ENCODE measurements at regions not wholly inside any gene's neighbourhood (a gene's known extent, or its start where the extent isn't known, plus 50 kb on each side); places are given as distances from the start of the nearest gene placed in this dataset.

- Histone ChIP-seq H3K4me3 (no peak overlapping the region), H3K9me3 (peaks cover 0 to 13% (median 0%) of the 10 kb centered on the region in 12 donors), H3K27me3 (peaks cover 0 to 5% (median 0%) of the 10 kb centered on the region in 9 donors), H3K36me3 (no peaks in the 10 kb centered on the region), H3K4me1 (no peaks in the 10 kb centered on the region), H3K27ac (no peak overlapping the region)
- DNase-seq (no peak), ATAC-seq (no peak)
- TF ChIP-seq POLR2A (IDR thresholded peaks at IDR 0.05) = no peak
- TF ChIP-seq, protein P1, sequence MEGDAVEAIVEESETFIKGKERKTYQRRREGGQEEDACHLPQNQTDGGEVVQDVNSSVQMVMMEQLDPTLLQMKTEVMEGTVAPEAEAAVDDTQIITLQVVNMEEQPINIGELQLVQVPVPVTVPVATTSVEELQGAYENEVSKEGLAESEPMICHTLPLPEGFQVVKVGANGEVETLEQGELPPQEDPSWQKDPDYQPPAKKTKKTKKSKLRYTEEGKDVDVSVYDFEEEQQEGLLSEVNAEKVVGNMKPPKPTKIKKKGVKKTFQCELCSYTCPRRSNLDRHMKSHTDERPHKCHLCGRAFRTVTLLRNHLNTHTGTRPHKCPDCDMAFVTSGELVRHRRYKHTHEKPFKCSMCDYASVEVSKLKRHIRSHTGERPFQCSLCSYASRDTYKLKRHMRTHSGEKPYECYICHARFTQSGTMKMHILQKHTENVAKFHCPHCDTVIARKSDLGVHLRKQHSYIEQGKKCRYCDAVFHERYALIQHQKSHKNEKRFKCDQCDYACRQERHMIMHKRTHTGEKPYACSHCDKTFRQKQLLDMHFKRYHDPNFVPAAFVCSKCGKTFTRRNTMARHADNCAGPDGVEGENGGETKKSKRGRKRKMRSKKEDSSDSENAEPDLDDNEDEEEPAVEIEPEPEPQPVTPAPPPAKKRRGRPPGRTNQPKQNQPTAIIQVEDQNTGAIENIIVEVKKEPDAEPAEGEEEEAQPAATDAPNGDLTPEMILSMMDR (IDR thresholded peaks at IDR 0.05) = no peak
- intact Hi-C loops (cut with DNase I) = no loop called here
- WGBS, 4 donors = 78 to 87% (median 83%) methylated on average over 4 of the region's 4 CpGs
These were observed 360.6 kb downstream of the MTRR start for GRCh38 chr5:8229551-8229950.

DNA sequence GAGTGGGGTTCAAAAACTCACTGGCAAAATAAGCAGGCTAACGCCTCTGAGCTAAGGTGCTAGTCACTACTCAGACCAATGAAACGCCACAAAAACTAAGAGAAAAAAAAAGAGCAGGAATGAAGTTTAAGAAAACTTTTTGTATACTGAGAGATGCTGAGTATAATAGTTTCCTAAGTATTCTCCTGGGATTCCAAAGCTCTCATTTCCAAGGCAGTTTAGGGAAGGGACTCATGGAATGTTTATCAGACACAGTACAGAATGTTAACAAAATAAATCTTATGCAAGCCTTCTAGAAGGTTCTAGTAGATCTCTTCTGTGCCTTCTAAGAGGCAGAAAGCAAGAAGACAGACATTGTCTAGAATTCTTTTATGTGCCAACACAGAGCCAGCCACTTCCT, 361.9 kb downstream of the MTRR start:
- 39 to 56% (median 51%) methylated on average over 2 of the region's 2 CpGs for WGBS, 4 donors
- DNase-seq (no peak), ATAC-seq (no peak)
- Histone ChIP-seq H3K36me3 (no peaks in the 10 kb centered on the region), H3K27ac (no peak overlapping the region), H3K27me3 (peaks cover 0 to 5% (median 0%) of the 10 kb centered on the region in 9 donors), H3K4me3 (no peak overlapping the region), H3K4me1 (no peaks in the 10 kb centered on the region), H3K9me3 (peaks cover 0 to 4% (median 0%) of the 10 kb centered on the region in 12 donors)
- intact Hi-C loops (cut with DNase I) = no loop called here
- TF ChIP-seq POLR2A (IDR thresholded peaks at IDR 0.05) = no peak
- TF ChIP-seq, protein P1 (IDR thresholded peaks at IDR 0.05) = no peak

DNA sequence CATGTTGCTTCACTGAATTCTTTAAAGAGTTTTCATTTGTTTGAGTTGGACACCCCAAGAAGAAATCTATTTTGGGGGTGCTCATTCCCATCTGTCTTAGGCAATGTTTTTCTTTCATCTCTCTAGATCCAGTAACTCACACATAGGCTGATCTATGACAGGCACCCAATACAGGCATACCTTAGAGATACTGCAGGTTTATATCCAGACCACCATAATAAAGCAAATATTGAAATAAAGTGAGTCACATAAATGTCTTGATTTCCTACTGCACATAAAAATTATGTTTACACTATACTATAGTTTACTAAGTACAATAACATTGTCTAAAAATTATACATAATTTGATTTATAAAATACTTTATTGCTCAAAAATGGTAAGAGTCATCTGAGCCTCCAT, 364.5 kb downstream of the MTRR start:
- Histone ChIP-seq H3K9me3 (no peaks in the 10 kb centered on the region), H3K27me3 (peaks cover 0 to 5% (median 0%) of the 10 kb centered on the region in 9 donors), H3K36me3 (no peaks in the 10 kb centered on the region), H3K4me1 (no peaks in the 10 kb centered on the region), H3K4me3 (no peak overlapping the region), H3K27ac (no peak overlapping the region)
- ATAC-seq = no peak
- intact Hi-C loops (cut with DNase I) = no loop called here
- TF ChIP-seq, protein P1 (IDR thresholded peaks at IDR 0.05) = no peak
- TF ChIP-seq POLR2A (IDR thresholded peaks at IDR 0.05) = no peak
- DNase-seq = no peak

DNA sequence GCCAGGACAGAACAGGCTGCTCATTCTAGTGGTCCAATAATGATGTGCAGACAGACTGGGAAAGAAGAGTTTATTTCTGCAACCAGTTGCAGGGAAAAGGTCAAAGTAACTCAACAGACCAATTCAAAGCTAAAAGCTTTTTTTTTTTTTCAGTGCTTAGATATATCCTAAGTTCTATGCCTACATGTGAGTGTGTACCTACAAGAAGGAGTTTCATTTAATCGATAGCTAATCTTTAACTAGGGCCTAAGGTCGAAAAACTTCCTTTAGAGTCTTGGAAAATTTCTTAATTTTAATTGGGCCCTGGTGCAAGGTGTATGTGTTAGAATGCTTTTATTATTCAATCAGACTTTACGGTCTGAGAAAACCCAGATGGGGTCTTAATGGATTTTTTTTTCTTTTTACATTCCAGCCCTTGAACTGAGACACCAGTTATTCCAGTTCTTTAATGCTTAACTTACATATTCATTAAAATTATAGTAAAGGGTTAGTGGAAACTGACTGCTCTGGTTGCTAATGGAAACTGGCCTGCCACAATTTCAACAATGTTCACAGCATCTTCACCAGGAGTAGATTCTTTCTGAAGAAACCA, 365.3 kb downstream of the MTRR start:
- Histone ChIP-seq H3K27ac (no peak overlapping the region), H3K9me3 (no peaks in the 10 kb centered on the region), H3K27me3 (peaks cover 0 to 5% (median 0%) of the 10 kb centered on the region in 9 donors), H3K4me1 (no peaks in the 10 kb centered on the region), H3K36me3 (no peaks in the 10 kb centered on the region), H3K4me3 (no peak overlapping the region)
- TF ChIP-seq, protein P1 (IDR thresholded peaks at IDR 0.05) = no peak
- TF ChIP-seq POLR2A (IDR thresholded peaks at IDR 0.05) = no peak
- intact Hi-C loops (cut with DNase I) = no loop called here
- WGBS, 4 donors = 49 to 81% (median 66%) methylated on average over 3 of the region's 3 CpGs
- DNase-seq (no peak), ATAC-seq (no peak)

Measured in heart left ventricle (tissue), 16 donors.